H1 (cell line): ENCODE measurements at regions not wholly inside any gene's neighbourhood (a gene's known extent, or its start where the extent isn't known, plus 50 kb on each side); places are given as distances from the start of the nearest gene placed in this dataset.

Source experiments
- ATF3 ChIP-seq: IDR thresholded peaks from 2 replicates; pipeline ENCODE4 v1.6.1; 2011; ENCODE audit warnings: low read depth, mild to moderate bottlenecking, low read length; ENCODE audit not compliant: insufficient read depth
- CHD7 ChIP-seq: fragments of 300-600 bp; sonication (generic); IDR thresholded peaks from 2 replicates; pipeline ENCODE4 v1.7.1; 2012; ENCODE audit warnings: low read length, moderate library complexity, mild to moderate bottlenecking, inconsistent platforms; ENCODE audit not compliant: insufficient replicate concordance
- CREB1 ChIP-seq: IDR thresholded peaks from 2 replicates; pipeline ENCODE4 v1.6.1; 2012; ENCODE audit warnings: inconsistent platforms
- SIN3A ChIP-seq, 2 experiments: IDR thresholded peaks in 1 of 2; conservative IDR thresholded peaks in 1 of 2; 2 replicates each; pipeline ENCODE4 v1.6.1; 2011 to 2012; ENCODE audit warnings: low read length in 2 of 2, improper control_type of control experiment in 1 of 2, low read depth in 1 of 2, mild to moderate bottlenecking in 1 of 2
- TAF1 ChIP-seq: IDR thresholded peaks from 2 replicates; pipeline ENCODE4 v1.6.1; 2011; ENCODE audit warnings: mild to moderate bottlenecking, low read depth, low read length

GRCh38 chr15:98549741-98550140, 98.6 kb upstream of the IGF1R start (continued):
- no peak for TF ChIP-seq ATF3
- TF ChIP-seq CREB1 = no peak
- TF ChIP-seq CHD7 = no peak
- no peak for TF ChIP-seq SIN3A (conservative IDR thresholded peaks at IDR 0.05 in 1 of 2, IDR thresholded peaks at IDR 0.05 in 1 of 2; ENCODE audit: low read depth in 1 of 2, low read length in 2 of 2)
- no peak for TF ChIP-seq TAF1
